ENCODE measurements at regions not wholly inside any gene's neighbourhood (a gene's known extent, or its start where the extent isn't known, plus 50 kb on each side); places are given as distances from the start of the nearest gene placed in this dataset.

GRCh38 chr2:129112181-129112580 is 793.5 kb upstream of the HS6ST1 start:
- TF ChIP-seq CTCF (IDR thresholded peaks at IDR 0.05) (no peak), POLR2A (IDR thresholded peaks at IDR 0.05) (no peak)

Measured in prostate gland (tissue), 2 donors.